GM19438 (cell line): ENCODE measurements at regions not wholly inside any gene's neighbourhood (a gene's known extent, or its start where the extent isn't known, plus 50 kb on each side); places are given as distances from the start of the nearest gene placed in this dataset.
"Not testable (repeated sequence)": the region's sequence is repeated elsewhere in the genome, so short reads cannot be mapped to it uniquely, and the experiment has no call there.

Source experiments
- ATAC-seq: cut with Tn5 transposase; IDR thresholded peaks from one replicate; pipeline ENCODE4 v1.9.1; 2021; ENCODE audit warnings: low read depth; ENCODE audit not compliant: unreplicated experiment

DNA sequence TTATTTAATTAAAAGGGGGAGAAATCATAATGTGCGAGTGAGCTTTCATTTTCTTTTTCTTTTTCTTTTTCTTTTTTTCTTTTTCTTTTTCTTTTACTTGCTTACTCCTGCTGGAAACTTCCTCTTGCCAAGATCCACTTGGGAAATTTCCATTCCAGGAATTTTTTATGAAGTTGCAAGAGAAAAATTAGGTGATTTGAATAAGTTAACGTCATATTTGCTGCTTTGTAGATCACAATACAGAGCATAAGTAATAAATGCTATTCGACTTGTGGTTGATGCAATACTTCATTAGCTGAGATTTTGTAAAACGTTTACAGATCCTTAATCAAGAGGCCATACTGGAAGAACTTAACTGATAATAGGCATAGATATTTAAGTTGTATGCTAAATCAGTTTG, 354.7 kb upstream of the SMIM21 start:
- ATAC-seq = no peak

DNA sequence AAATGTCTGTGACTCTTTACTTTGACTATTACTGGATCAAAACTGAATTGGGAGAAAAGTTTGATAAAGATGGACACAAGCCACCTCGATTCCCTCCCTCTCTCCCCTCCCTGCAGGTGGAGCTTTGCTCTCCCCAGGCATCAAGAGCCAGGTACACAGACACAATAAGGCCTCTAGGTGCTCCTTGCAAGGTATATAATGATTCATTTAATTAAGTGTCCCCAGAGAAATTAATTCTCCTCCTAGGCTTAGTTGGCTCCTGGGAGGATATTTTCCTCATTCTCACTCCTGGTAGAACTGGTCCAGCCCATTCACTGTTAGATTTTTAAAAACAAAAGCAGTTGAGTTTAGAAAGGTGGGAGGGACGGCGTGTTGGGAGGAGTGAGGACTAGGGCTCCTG, 352.4 kb upstream of the SMIM21 start:
- no peak for ATAC-seq

DNA sequence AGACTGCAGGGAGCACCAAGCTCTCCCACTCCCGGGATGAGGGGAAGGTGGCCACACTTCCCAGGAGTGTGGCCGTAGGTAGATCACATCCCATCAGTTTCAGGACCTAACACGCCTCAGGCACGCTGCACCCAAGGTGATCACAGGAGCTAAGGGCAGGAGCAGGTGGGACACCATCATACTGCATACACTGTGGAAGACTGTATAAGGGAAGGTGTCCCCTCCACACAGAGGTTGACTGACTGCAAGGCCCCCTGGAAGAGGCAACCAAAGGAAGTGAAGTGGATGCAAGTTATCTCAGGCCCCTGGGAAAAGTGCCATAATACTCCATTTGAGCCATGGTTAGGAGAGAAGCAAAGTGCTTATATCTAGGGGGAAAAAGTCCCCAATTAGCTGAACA, 351.9 kb upstream of the SMIM21 start:
- no peak for ATAC-seq

DNA sequence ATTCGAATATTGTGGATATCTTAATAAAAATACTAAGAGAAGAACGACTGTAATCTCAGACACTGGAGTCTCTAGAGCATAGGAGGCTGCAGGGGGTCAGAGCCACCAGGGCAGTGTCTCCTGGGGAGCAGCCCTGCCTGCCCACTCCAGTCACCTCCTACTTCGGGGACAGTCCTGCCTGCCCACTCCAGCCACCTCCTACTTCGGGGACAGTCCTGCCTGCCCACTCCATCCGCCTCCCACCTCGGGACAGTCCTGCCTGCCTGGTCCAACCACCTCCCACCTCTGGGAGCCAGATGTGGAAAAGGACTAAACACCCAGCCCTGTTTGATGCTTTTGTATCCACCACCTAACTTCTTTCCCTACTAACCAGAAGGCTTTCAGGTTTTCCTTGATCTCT, 350.1 kb upstream of the SMIM21 start:
- ATAC-seq = no peak

DNA sequence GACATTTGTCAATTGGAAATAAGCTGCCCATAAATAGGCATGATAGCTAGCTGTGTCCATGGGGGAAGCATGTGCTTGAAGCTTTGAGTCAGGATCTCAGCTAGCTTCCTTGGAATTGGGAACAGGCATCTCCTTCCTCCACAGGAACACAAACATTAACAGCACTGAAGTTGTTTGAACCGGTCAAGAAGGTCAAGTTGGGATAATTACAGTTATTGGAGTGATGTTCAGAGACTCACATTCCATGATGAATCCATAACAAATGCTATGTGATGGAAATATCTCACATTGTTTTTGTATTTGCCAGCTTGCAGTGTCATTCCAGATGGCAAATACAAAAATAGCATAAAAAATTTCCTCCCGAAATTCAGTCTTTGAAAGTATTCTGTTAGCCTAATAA, 347.6 kb upstream of the SMIM21 start:
- ATAC-seq = no peak

DNA sequence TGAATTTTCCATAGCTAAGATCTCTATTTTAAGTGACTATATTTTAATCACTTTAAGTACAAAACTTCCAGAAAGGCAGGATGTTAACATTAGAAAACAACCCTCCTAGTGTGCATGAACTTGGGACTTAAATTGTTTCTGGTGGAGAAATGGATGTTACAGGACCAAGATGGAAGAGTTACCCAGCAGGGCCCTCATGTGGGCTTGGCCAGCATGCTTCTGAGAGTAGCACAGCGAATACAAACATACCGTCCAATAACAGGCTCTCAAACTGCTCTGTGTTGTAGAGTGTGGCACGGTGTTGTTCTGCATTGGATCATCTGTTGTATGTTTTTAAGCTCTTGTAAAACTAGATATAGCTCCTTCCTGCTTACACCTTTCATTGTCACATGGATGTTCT, 346.1 kb upstream of the SMIM21 start:
- no peak for ATAC-seq

DNA sequence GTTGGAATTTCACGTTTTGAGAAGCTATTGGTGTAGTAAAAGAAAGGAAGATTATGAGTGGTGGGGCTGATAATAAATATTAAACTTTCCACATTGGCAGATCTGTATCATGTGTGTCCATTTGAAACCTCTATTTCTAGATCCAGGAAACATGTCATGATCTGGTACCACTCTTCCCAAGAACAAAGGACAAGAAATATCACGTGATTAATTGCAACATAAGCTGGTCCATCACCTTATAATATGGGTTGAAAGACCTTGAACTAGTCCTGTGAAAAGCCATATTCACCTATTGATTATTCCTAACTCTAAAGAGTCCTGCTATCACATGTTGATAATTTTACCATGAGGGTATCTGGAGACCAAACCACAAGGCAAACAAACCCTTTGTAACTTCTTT, 335.3 kb upstream of the SMIM21 start:
- no peak for ATAC-seq

DNA sequence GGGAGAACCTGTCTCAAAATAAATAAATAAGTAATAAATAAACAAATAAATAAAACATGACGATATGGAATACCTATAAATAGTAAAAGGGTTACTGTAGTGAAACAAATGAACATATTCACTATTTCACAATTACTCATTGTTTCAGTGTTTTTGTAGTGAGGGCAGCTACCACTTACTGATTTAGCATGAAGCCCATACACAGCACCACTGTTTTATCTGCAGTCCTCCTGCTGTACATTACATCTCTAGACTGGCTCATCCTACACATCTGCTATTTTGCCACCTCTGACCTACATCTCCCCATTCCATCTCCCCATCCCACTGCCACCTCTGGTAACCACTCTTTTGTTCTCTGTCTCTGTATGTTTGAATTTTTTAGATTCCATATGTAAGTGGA, 332.7 kb upstream of the SMIM21 start:
- no peak for ATAC-seq

DNA sequence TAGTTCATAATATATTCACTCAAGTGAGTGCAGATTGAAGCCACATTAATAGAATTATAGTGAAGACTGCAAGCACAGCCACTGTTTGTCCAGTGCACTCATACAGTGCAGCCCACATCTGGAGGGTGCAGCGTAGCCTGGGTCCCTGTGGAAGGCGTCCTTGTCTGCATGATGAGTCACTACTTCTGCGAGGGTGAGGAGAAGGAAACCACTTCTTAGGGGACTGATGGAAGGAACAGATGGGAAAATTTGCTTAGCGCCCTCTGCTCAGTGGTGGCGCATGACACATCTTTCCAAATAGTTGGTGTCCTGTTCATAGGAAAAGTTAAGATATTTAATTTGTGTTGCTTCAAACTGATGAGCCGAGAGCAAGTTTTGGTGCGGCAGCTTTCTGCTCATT, 330.4 kb upstream of the SMIM21 start:
- ATAC-seq = no peak

DNA sequence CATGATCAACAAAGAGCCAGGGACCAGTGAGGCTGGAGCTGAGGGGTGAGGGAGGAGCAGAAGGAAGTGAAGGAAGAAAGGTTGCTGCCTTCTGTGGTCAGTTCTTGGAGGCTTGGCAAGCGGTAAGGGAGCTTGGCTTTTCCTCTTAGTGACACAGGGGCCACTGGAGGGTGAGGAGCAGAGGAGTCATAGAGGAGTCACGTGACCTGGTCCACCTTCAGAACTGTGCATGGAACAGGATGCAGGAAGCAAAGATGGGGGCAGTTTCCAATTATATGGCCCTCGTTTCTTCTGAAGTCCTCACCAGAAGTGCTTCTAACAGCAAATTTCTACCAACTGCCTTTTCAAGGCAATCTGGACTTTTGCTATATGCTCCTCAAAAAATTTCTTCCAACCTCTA, 326.9 kb upstream of the SMIM21 start:
- ATAC-seq = no peak

DNA sequence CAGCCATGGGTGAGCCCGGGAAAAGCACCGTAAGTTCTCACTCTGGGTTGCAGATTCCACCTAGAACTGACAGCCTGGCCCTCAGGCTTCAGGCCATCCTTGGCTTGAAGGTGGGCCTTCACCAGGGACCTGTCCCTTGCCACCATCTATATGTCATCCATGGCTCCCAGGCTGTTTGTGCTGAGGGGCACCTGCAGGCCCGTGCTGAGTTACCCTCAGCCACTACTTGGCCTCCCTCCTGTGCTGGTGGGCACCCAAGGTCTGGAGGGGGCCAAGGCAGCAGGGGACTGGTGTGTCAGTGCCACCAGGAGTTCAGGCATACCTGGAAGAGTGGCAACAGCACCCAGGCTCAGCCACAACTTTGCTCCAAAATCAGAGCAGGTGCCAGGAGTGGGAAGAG, 326.2 kb upstream of the SMIM21 start:
- no peak for ATAC-seq

DNA sequence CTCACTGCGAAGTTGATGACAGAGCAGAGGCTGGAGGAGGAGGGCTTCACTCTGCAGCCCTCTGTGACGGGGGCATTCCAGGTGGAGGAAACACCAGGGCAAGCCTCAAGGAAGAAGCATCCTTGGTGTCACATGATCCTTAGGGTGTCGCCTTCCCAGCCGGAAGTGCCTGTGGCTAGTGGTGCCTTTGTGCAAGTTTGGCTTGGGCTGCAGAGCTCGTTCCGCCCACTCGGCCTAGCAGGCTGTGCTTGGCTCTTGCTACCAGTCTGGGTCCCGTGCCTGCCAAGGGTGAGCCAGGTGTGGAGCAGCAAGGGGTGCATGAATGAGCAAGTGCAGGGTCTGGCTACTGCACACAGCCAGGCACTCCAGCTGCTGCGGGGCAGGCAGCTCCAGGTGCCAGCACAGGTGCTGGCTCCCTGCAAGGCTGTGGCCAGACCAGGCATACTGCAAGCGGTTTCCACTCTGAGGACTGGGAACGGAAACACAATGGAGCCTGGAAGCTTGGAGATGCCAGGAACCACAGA, 325.3 kb upstream of the SMIM21 start:
- no peak for ATAC-seq

DNA sequence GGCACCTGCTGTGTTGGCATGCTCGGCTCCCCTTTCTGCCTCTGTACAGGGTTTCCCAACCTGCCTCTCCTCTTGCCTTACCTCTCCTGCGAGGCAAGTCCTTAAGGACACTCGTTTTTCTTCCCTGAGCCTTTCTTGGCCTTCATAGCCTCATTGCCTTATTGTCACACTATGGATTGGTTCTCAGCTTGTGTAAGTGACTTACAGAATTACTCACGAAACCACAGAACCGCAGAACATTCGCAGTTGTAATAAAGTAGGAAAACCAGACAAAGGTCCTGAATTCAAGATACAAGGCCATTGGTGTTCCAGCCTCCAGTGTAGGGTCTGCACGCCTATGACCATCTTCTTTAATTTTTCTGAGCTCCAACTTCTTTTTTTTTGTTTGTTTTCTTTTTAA, 317.6 kb upstream of the SMIM21 start:
- no peak for ATAC-seq

DNA sequence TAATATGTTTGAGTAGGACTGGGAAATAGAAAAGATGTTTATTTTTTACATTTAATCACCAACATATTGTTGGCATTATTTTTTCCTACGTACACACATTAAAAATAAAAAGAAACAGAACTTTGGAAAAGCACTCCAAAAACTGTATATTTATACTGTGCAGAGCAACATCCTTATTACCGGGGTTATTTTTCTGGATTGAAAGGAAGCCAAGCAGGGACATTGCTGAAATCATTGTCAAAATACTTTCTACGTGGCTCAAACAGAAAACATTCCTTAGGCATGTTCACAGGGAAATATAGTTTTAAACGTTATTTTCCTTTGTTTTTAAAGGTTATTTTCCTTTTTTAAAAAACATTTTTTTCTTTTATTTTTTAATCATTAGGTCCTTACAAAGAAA, 315.0 kb upstream of the SMIM21 start:
- no peak for ATAC-seq

DNA sequence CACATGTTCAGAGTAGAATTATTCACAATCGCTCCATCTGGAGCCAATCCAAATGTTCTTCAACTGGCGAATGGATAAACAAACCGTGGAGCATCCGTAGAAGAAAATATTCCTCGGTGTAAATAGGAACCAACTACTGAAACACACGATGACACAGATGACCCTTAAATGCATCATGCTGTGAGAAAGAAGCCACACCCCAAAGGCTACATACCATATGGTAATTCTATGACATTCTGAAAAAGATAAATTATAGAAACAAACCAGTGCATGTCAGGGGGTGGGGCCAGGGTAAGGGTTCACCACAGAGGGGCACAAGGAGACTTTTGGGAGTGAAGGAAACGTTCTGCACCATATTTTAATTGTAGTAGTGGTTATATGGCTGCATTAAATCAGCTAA, 312.2 kb upstream of the SMIM21 start:
- no peak for ATAC-seq

DNA sequence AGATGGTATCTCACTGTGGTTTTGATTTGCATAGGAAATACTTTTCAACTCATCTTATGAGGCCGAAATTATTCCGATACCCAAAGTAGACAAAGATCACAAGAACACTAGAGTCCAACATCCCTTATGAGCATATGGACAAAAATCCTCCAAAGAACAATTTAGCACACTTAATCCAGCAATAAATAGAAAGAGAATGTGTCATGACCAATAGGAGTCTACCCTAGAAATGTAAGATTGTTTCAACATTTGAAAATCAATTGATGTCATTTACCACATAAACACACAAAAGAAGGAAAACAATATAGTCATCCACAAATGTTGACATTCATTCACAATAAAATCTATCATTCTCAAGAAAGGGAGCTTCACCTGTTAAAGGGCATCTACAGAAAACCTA, 307.8 kb upstream of the SMIM21 start:
- no peak for ATAC-seq

DNA sequence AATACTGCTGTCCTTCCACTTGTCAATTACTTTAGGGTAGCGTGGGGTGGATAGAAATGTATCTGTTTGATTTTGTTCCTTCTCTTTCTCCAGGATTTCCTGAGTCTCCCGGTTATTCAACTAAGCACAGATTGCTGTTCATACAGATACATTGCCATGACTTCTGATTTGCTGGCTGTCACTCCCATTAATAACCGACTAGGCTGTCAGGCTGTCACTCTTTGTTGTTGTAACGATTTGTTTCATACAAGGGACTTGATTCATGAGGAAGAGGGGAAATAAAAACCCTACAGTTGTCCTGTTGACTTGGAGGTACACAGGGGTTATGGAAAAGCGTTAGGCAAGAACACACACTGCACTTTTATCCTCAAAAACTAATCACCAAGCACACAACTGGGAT, 302.7 kb upstream of the SMIM21 start:
- ATAC-seq = no peak

DNA sequence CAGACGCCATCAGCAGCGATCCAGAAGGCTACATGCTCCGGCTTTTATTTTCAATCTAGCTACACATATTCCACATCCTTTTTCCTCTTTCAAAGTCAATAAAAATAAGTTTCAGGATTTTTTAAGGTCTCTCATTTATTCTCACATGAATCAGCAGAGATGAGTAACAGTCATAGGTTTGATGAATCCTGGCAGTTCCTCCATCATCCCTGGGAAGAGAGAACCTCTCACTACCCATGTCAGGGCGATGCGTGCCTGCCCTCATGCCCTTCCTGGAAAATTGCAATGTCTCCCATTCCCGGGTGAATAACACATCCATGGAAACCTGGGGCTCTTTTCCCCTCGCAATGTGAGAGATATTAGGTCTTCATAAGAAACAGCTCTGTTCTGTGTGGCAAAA, 301.1 kb upstream of the SMIM21 start:
- ATAC-seq = no peak

DNA sequence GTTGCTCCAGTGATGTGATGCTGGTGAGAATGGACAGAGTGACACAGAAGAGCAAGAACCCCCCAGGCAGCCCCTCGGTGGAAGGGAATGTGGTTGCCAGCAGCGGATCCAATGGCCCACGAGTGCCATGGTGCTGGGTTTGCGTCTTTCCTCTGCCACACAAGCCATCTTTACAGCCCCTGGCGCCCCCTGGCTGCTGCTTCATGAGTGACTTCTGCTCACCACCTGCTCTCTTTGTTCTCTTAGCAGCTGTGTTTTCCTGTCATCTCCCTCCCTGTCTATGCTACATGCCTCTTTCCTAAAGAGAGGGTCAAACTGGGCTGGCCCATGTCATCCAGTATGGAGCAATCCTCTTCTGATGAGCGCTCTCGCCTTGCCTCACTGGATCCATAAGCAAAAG, 300.0 kb upstream of the SMIM21 start:
- ATAC-seq = no peak

DNA sequence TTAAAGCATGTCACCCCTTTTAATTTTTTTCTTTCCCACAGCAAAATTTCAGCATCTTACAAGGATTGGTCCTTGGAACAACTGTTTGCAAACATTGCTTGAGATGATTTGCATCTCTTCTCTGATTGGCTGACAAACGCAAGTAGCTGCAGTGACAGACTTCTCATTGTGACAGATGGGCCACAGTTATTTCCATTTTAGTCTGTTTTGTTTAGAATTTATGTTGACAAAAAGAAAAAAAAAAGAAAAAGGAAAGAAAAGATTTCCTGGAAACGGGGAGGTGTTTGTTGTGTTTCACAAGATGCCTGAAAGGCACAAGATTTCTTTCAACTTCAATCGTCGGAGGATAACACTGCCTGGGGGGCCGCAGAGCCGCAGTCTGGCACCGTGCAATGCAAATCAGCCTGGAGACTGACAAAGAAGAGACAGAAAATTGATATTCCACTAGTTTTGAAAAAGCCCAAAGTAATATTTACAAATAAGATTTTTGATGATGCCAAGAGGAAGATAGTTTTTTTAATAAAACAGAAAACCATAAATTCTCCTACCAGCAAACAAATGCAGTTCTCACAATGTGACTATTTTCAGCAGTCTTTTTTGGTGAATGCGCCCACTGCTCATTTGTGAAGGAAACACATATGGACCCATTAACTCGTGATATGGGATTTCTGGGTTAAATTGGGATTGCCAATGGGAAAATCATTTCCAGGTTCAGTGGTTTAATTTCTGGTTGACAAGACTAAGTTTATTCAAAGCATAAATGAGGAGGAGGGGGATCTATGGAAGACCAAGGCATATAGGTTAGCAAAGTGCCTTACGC, 296.2 kb upstream of the SMIM21 start:
- no peak for ATAC-seq

DNA sequence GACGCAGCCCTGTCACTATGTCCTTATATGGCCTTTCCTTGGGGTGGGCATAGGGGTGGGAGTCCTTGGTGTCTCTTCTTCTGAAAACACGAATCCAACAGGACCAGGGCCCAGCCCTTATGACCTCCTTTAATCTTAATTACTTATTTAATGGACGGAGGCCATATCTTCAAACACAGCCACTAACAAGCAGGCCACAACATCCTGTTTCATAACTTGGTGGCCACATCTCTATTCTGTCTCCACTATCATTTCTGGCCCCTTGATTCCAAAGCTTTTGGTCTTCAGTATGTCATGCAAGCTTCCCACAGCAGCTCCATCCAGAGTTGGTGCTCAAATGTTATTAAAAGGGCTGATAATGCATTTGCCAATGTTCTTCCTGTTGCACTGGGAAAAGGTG, 287.3 kb upstream of the SMIM21 start:
- no peak for ATAC-seq

DNA sequence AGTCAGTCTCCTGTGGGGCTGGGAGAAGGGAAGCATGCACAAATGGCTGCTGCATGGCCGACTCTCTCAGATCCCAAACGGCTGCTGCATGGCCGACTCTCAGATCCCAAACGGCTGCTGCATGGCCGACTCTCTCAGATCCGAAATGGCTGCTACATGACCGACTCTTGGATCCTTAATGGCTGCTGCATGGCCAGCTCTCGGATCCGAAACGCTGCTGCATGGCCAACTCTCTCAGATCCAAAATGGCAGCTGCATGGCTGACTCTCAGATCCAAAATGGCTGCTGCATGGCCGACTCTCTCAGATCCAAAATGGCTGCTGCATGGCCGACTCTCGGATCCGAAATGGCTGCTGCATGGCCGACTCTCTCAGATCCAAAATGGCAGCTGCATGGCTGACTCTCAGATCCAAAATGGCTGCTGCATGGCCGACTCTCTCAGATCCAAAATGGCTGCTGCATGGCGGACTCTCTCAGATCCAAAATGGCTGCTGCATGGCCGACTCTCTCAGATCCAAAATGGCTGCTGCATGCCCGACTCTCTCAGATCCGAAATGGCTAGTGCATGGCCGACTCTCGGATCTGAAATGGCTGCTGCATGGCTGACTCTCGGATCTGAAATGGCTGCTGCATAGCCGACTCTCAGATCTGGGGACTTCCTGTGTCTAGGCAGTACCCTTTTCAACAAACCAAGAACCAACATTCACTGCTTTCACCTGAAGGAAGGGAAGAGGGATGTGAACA, 284.8 kb upstream of the SMIM21 start:
- ATAC-seq = not testable (repeated sequence)
